ENCODE measurements at regions not wholly inside any gene's neighbourhood (a gene's known extent, or its start where the extent isn't known, plus 50 kb on each side); places are given as distances from the start of the nearest gene placed in this dataset.

GRCh38 chr16:85380905-85381737 is 232.0 kb upstream of the GSE1 start:
- no peak for DNase-seq

GRCh38 chr16:85381738-85382592 is 231.2 kb upstream of the GSE1 start:
- DNase-seq = no peak

GRCh38 chr16:85382717-85383118 is 230.4 kb upstream of the GSE1 start:
- no peak for DNase-seq

GRCh38 chr16:85383836-85384832 is 229.0 kb upstream of the GSE1 start:
- DNase-seq = no peak

GRCh38 chr16:85384833-85385462 is 228.2 kb upstream of the GSE1 start:
- DNase-seq = no peak

- DNase-seq = no peak
Measured at GRCh38 chr16:85385463-85386331, 227.4 kb upstream of the GSE1 start.

GRCh38 chr16:85386467-85387170 is 226.5 kb upstream of the GSE1 start:
- DNase-seq = no peak

- DNase-seq = no peak
Measured at GRCh38 chr16:85387171-85387507, 226.0 kb upstream of the GSE1 start.

- DNase-seq = no peak
Measured at GRCh38 chr16:85387731-85388295, 225.3 kb upstream of the GSE1 start.

GRCh38 chr16:85389679-85390470 is 223.2 kb upstream of the GSE1 start:
- DNase-seq = no peak

GRCh38 chr16:85390511-85391174 is 222.5 kb upstream of the GSE1 start:
- DNase-seq = no peak

- no peak for DNase-seq
Measured at GRCh38 chr16:85391175-85391707, 221.9 kb upstream of the GSE1 start.

GRCh38 chr16:85391769-85392583 is 221.1 kb upstream of the GSE1 start:
- no peak for DNase-seq

GRCh38 chr16:85392756-85393673 is 220.1 kb upstream of the GSE1 start:
- no peak for DNase-seq

GRCh38 chr16:85393674-85394451 is 219.3 kb upstream of the GSE1 start:
- no peak for DNase-seq

Measured in SW 1271 (cell line).